Activated naive CD8-positive, alpha-beta T cell (primary cell): ENCODE measurements at regions not wholly inside any gene's neighbourhood (a gene's known extent, or its start where the extent isn't known, plus 50 kb on each side); places are given as distances from the start of the nearest gene placed in this dataset.

ENCODE experiments used
- H3K27ac Mint-ChIP-seq: one replicate; pipeline ENCODE4 v1.8.0; 2021; ENCODE audit warnings: mixed read lengths
- H3K27me3 Mint-ChIP-seq: one replicate; pipeline ENCODE4 v1.8.0; 2021; ENCODE audit warnings: mixed read lengths
- H3K36me3 Mint-ChIP-seq: one replicate; pipeline ENCODE4 v1.8.0; 2021; ENCODE audit warnings: mixed read lengths
- H3K4me1 Mint-ChIP-seq: one replicate; pipeline ENCODE4 v1.8.0; 2021; ENCODE audit warnings: low read depth, mixed read lengths
- H3K4me3 Mint-ChIP-seq: one replicate; pipeline ENCODE4 v1.8.0; 2021; ENCODE audit warnings: mild to moderate bottlenecking, mixed read lengths
- H3K9me3 Mint-ChIP-seq: one replicate; pipeline ENCODE4 v1.8.0; 2021; ENCODE audit warnings: low read depth, mixed read lengths

GRCh38 chr2:106997204-106997603, 111.2 kb upstream of the ST6GAL2 start:
- no peaks in the 10 kb centered on the region for H3K36me3 Mint-ChIP-seq
- H3K4me3 Mint-ChIP-seq: no peak overlapping the region
- no peaks in the 10 kb centered on the region for H3K4me1 Mint-ChIP-seq
- peaks cover 3% of the 10 kb centered on the region for H3K9me3 Mint-ChIP-seq
- no peak overlapping the region for H3K27ac Mint-ChIP-seq
- peaks cover 3% of the 10 kb centered on the region for H3K27me3 Mint-ChIP-seq

DNA sequence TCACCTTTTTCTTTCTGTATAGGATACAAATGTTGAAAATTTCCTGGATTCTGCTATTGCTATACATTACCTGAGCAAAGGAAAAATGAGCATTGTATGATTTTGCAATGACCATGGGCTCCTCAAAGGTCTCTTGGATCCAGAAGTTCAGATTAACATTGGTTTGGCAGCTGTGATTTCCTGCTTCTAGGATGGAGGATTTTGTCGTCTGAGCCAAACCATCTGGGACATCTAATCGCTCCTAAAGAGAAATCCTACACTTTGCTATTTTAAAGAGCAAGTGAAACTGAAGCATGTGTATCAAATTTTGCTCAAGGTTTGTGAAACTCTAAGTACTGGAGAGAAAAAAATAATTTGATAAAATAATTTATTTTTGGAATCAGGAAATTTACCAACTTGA, 115.1 kb upstream of the ST6GAL2 start:
- H3K27ac Mint-ChIP-seq: no peak overlapping the region
- no peaks in the 10 kb centered on the region for H3K9me3 Mint-ChIP-seq
- H3K4me3 Mint-ChIP-seq: no peak overlapping the region
- no peaks in the 10 kb centered on the region for H3K27me3 Mint-ChIP-seq
- no peaks in the 10 kb centered on the region for H3K36me3 Mint-ChIP-seq
- H3K4me1 Mint-ChIP-seq: no peaks in the 10 kb centered on the region

- H3K27me3 Mint-ChIP-seq: no peaks in the 10 kb centered on the region
Measured at GRCh38 chr2:107001551-107001950, 115.6 kb upstream of the ST6GAL2 start.

DNA sequence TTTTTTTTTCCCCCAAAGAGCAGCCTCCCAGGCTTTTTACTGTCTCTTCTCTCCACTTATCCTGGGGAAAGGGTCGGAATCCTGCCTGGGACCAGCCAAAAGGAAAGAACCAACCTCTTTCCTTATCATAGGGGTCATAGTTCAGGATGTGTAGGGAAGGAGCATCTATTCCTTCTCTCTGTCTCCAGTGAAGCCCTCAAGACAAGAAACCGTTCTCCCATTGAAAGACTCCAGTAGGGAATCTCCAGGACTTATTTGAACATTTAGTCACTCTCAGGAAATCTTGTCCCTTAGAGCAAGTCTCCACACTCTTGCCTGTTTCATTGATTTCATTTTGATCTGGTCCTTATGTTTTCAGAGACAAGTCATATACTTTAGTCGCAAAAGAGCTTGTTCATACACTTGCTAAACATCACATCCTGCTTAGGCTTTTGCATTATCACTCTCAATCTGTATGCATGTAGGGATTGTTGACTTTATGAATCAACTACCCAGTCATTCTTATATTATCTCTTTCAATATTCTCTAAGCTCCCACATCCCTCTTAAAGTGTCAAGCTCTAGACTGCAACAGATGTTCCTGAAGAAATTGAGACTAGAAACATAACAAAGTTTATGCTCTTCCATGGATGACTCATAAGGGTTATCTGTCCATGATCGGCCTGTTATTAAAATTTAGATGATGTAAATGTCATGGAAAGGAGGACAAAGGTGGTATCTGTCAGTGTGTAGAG, 116.2 kb upstream of the ST6GAL2 start:
- no peak overlapping the region for H3K27ac Mint-ChIP-seq
- H3K36me3 Mint-ChIP-seq: no peaks in the 10 kb centered on the region
- no peaks in the 10 kb centered on the region for H3K9me3 Mint-ChIP-seq
- no peak overlapping the region for H3K4me3 Mint-ChIP-seq
- no peaks in the 10 kb centered on the region for H3K27me3 Mint-ChIP-seq
- no peaks in the 10 kb centered on the region for H3K4me1 Mint-ChIP-seq

More at GRCh38 chr2:107001551-107001950, 115.6 kb upstream of the ST6GAL2 start:
- Mint-ChIP-seq H3K9me3 (no peaks in the 10 kb centered on the region), H3K27ac (no peak overlapping the region), H3K4me1 (no peaks in the 10 kb centered on the region), H3K36me3 (no peaks in the 10 kb centered on the region), H3K4me3 (no peak overlapping the region)

GRCh38 chr2:107002735-107003134, 116.8 kb upstream of the ST6GAL2 start:
- Mint-ChIP-seq H3K36me3 (no peaks in the 10 kb centered on the region), H3K4me3 (no peak overlapping the region), H3K9me3 (no peaks in the 10 kb centered on the region), H3K27ac (no peak overlapping the region), H3K4me1 (no peaks in the 10 kb centered on the region), H3K27me3 (no peaks in the 10 kb centered on the region)

- Mint-ChIP-seq H3K27ac (no peak overlapping the region), H3K36me3 (no peaks in the 10 kb centered on the region), H3K27me3 (no peaks in the 10 kb centered on the region), H3K9me3 (no peaks in the 10 kb centered on the region), H3K4me1 (no peaks in the 10 kb centered on the region), H3K4me3 (no peak overlapping the region)
Measured at GRCh38 chr2:107005853-107006252, 119.9 kb upstream of the ST6GAL2 start.

DNA sequence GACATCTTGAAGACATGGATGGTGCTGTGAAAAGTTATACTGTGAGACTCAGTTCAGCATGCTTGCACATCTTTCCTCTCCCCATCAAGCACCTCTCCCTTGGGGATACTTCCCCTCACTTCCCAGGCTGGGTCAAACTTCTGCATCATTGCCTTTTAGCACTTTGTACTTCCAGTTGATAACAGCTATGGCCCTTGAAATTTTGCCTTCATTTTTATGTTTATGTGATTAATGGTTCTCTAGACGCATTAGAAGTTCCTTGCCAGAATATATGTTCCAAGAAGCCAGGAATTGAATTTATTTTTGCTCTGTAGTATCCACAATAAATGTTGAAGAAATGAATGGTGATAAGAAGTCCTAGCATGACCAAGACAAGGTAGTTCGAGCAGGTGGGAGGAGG, 120.9 kb upstream of the ST6GAL2 start:
- no peaks in the 10 kb centered on the region for H3K36me3 Mint-ChIP-seq
- H3K27ac Mint-ChIP-seq: no peak overlapping the region
- no peaks in the 10 kb centered on the region for H3K9me3 Mint-ChIP-seq
- peaks cover 2% of the 10 kb centered on the region for H3K27me3 Mint-ChIP-seq
- no peak overlapping the region for H3K4me3 Mint-ChIP-seq
- no peaks in the 10 kb centered on the region for H3K4me1 Mint-ChIP-seq

- Mint-ChIP-seq H3K4me1 (no peaks in the 10 kb centered on the region), H3K36me3 (no peaks in the 10 kb centered on the region), H3K27ac (no peak overlapping the region), H3K27me3 (peaks cover 2% of the 10 kb centered on the region), H3K9me3 (no peaks in the 10 kb centered on the region), H3K4me3 (no peak overlapping the region)
Measured at GRCh38 chr2:107007927-107008326, 122.0 kb upstream of the ST6GAL2 start.

DNA sequence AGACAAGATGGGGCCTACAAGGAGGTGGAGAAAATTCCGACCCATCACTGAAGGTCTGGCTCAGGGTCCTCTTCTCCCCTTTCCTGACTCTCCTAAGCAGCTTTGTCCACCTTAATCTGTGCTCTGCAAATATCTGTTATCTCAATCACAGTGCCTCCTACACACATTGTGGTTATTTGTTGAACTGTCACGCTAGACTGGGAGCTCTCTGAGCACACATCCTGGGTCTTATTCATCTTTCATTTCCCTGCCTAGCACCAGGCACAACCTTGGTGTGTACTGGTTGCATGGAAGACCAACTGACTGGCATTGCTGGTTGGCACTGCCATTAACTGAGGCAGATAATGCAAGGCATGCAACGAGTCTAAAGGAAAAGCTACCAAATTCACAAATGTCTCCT, 122.9 kb upstream of the ST6GAL2 start:
- Mint-ChIP-seq H3K36me3 (no peaks in the 10 kb centered on the region), H3K27ac (no peak overlapping the region), H3K27me3 (peaks cover 2% of the 10 kb centered on the region), H3K4me1 (no peaks in the 10 kb centered on the region), H3K9me3 (no peaks in the 10 kb centered on the region), H3K4me3 (no peak overlapping the region)

DNA sequence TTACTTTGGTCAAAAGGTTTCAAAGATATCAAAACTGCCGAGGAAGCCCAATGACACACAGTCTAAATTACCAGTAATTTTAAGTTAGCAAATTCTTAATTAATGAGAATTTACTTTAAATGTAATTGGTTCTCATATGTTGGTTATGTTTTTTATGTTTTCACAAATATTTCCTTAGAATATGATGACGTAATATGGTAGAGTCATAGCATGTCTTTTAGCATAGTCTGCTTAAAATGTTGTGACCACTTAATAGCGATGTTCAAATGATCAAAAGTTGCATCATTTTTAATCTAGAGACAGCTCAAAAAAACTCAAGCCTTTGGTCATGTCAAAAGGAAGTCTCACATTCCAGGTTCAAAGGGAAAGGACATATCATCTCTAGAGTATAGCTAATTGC, 123.3 kb upstream of the ST6GAL2 start:
- peaks cover 2% of the 10 kb centered on the region for H3K27me3 Mint-ChIP-seq
- H3K4me1 Mint-ChIP-seq: no peaks in the 10 kb centered on the region
- no peak overlapping the region for H3K4me3 Mint-ChIP-seq
- no peaks in the 10 kb centered on the region for H3K9me3 Mint-ChIP-seq
- H3K27ac Mint-ChIP-seq: no peak overlapping the region
- no peaks in the 10 kb centered on the region for H3K36me3 Mint-ChIP-seq

DNA sequence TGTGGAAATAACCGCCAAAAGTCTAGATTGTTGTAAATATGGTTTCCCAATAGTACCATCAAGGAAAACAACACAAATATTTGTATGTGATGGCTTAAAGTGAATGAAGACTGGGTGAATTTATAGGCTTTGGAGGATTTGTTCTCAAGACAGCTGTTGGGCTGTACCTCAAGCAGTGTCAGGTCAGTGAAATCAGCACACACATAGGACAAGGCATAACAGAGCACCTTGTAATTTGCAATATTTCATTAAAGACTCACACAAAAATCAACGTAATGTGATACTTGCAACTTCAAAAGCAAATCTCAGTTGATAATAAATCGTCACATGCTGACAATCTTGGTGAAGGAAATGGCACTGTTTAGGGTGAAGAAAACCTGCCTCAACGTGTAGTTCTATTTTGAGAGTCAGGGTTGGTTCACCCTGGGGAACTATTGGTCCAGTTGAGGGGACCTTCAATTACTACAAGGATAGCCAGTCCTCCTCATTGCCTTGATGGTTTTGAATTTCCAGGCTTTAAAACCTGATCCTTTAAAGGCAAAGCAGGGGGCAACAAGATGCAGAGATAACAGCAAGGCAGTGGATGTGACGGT, 126.8 kb upstream of the ST6GAL2 start:
- H3K9me3 Mint-ChIP-seq: no peaks in the 10 kb centered on the region
- H3K36me3 Mint-ChIP-seq: no peaks in the 10 kb centered on the region
- H3K4me3 Mint-ChIP-seq: no peak overlapping the region
- H3K27ac Mint-ChIP-seq: no peak overlapping the region
- peaks cover 2% of the 10 kb centered on the region for H3K27me3 Mint-ChIP-seq
- no peaks in the 10 kb centered on the region for H3K4me1 Mint-ChIP-seq

GRCh38 chr2:107013884-107014283, 127.9 kb upstream of the ST6GAL2 start:
- H3K36me3 Mint-ChIP-seq: no peaks in the 10 kb centered on the region
- H3K9me3 Mint-ChIP-seq: no peaks in the 10 kb centered on the region
- no peak overlapping the region for H3K27ac Mint-ChIP-seq

DNA sequence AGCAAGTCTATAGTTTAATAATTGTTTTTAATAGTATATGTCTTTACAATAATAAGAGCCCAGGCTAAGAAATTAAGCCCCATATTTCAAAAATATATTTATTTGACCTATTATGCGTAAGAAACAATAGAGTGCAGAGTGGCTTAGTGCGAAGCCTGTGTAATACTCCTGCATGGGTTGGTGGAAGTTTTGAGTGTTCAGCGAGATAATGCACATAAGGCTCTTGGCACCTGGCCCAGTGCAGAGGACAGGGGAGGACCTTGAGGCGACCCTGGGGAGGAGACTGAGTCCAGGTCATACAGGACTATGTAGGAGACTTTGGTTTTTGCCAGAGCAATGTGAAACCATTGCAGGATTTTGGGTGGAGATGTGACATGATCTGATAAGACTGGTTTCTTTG, 132.4 kb upstream of the ST6GAL2 start:
- no peak overlapping the region for H3K4me3 Mint-ChIP-seq
- H3K36me3 Mint-ChIP-seq: no peaks in the 10 kb centered on the region
- no peaks in the 10 kb centered on the region for H3K27me3 Mint-ChIP-seq
- no peak overlapping the region for H3K27ac Mint-ChIP-seq
- no peaks in the 10 kb centered on the region for H3K4me1 Mint-ChIP-seq
- no peaks in the 10 kb centered on the region for H3K9me3 Mint-ChIP-seq

More at GRCh38 chr2:107013884-107014283, 127.9 kb upstream of the ST6GAL2 start:
- Mint-ChIP-seq H3K4me1 (no peaks in the 10 kb centered on the region), H3K4me3 (no peak overlapping the region), H3K27me3 (peaks cover 2% of the 10 kb centered on the region)

- no peak overlapping the region for H3K27ac Mint-ChIP-seq
- H3K9me3 Mint-ChIP-seq: no peaks in the 10 kb centered on the region
- no peaks in the 10 kb centered on the region for H3K27me3 Mint-ChIP-seq
- no peaks in the 10 kb centered on the region for H3K36me3 Mint-ChIP-seq
- H3K4me3 Mint-ChIP-seq: no peak overlapping the region
- H3K4me1 Mint-ChIP-seq: no peaks in the 10 kb centered on the region
Measured at GRCh38 chr2:107020392-107020791, 134.4 kb upstream of the ST6GAL2 start.

GRCh38 chr2:107024269-107024668, 138.3 kb upstream of the ST6GAL2 start:
- no peaks in the 10 kb centered on the region for H3K36me3 Mint-ChIP-seq
- no peaks in the 10 kb centered on the region for H3K9me3 Mint-ChIP-seq
- no peaks in the 10 kb centered on the region for H3K27me3 Mint-ChIP-seq
- no peaks in the 10 kb centered on the region for H3K4me1 Mint-ChIP-seq
- H3K27ac Mint-ChIP-seq: no peak overlapping the region
- no peak overlapping the region for H3K4me3 Mint-ChIP-seq

GRCh38 chr2:107025291-107025857, 139.4 kb upstream of the ST6GAL2 start:
- Mint-ChIP-seq H3K27ac (no peak overlapping the region), H3K4me3 (no peak overlapping the region)

More at GRCh38 chr2:107025291-107025857, 139.4 kb upstream of the ST6GAL2 start:
- no peaks in the 10 kb centered on the region for H3K4me1 Mint-ChIP-seq
- no peaks in the 10 kb centered on the region for H3K27me3 Mint-ChIP-seq
- H3K9me3 Mint-ChIP-seq: no peaks in the 10 kb centered on the region
- H3K36me3 Mint-ChIP-seq: no peaks in the 10 kb centered on the region
